OCI-LY1 (cell line): ENCODE measurements at regions not wholly inside any gene's neighbourhood (a gene's known extent, or its start where the extent isn't known, plus 50 kb on each side); places are given as distances from the start of the nearest gene placed in this dataset.

ENCODE experiments used
- EZH2 ChIP-seq: fragments of 200-600 bp; sonication (generic), shearing (Covaris generic); IDR thresholded peaks from 2 replicates; pipeline ENCODE4 v1.8.0; 2017; ENCODE audit warnings: borderline replicate concordance, mixed run types, mild to moderate bottlenecking, antibody characterized with exemption, low read length, moderate library complexity, mixed read lengths
- TF ChIP-seq, protein P1 (sequence below): fragments of 200-600 bp; sonication (generic), shearing (Covaris generic); IDR thresholded peaks from 2 replicates; pipeline ENCODE4 v1.5.1; 2017; ENCODE audit warnings: mild to moderate bottlenecking, antibody characterized with exemption, low read length, moderate library complexity, mixed read lengths

DNA sequence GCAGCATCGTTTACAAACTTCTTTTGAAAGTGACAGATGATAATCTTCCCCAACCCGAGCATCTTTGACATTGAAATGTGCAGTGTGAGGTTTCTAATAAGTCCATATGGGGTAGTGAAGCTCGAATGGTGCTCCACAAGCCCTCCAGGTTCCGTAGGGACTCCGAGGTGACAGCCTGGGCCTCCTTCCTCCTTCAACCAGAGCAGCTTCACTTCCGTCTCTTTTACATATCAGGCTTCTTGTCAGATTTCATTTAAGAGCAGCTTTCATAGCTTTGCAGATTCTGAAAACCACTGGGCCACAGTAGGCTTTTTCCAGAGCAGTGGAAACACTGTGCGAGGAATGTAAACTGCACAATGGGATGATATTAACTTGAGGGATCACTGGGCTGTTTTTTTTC, 103.6 kb upstream of the CPM start:
- TF ChIP-seq, protein P1, sequence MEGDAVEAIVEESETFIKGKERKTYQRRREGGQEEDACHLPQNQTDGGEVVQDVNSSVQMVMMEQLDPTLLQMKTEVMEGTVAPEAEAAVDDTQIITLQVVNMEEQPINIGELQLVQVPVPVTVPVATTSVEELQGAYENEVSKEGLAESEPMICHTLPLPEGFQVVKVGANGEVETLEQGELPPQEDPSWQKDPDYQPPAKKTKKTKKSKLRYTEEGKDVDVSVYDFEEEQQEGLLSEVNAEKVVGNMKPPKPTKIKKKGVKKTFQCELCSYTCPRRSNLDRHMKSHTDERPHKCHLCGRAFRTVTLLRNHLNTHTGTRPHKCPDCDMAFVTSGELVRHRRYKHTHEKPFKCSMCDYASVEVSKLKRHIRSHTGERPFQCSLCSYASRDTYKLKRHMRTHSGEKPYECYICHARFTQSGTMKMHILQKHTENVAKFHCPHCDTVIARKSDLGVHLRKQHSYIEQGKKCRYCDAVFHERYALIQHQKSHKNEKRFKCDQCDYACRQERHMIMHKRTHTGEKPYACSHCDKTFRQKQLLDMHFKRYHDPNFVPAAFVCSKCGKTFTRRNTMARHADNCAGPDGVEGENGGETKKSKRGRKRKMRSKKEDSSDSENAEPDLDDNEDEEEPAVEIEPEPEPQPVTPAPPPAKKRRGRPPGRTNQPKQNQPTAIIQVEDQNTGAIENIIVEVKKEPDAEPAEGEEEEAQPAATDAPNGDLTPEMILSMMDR: no peak
- no peak for TF ChIP-seq EZH2
